ENCODE measurements at regions not wholly inside any gene's neighbourhood (a gene's known extent, or its start where the extent isn't known, plus 50 kb on each side); places are given as distances from the start of the nearest gene placed in this dataset.

- no peak for DNase-seq (ENCODE audit: low read depth in 3 of 3, low spot score in 2 of 3)
Observed at GRCh38 chr9:99607842-99608448, 213.7 kb upstream of the NR4A3 start.

GRCh38 chr9:99614341-99614740, 207.3 kb upstream of the NR4A3 start:
- DNase-seq (ENCODE audit: low read depth in 3 of 3, low spot score in 2 of 3): no peak

- DNase-seq (ENCODE audit: low read depth in 3 of 3, low spot score in 2 of 3): no peak
Observed at GRCh38 chr9:99621040-99621439, 200.6 kb upstream of the NR4A3 start.

- DNase-seq (ENCODE audit: low read depth in 3 of 3, low spot score in 2 of 3): no peak
Observed at GRCh38 chr9:99622679-99623078, 199.0 kb upstream of the NR4A3 start.

GRCh38 chr9:99623780-99624364, 197.8 kb upstream of the NR4A3 start:
- DNase-seq (ENCODE audit: low read depth in 3 of 3, low spot score in 2 of 3): no peak

GRCh38 chr9:99624499-99625233, 197.0 kb upstream of the NR4A3 start:
- DNase-seq (ENCODE audit: low read depth in 3 of 3, low spot score in 2 of 3): no peak

GRCh38 chr9:99626426-99626825, 195.3 kb upstream of the NR4A3 start:
- no peak for DNase-seq (ENCODE audit: low read depth in 3 of 3, low spot score in 2 of 3)

- DNase-seq (ENCODE audit: low read depth in 3 of 3, low spot score in 2 of 3): no peak
Observed at GRCh38 chr9:99628285-99628684, 193.4 kb upstream of the NR4A3 start.

- no peak for DNase-seq (ENCODE audit: low read depth in 3 of 3, low spot score in 2 of 3)
Observed at GRCh38 chr9:99628849-99629620, 192.7 kb upstream of the NR4A3 start.

GRCh38 chr9:99632349-99633038, 189.2 kb upstream of the NR4A3 start:
- DNase-seq (ENCODE audit: low read depth in 3 of 3, low spot score in 2 of 3): no peak

- no peak for DNase-seq (ENCODE audit: low read depth in 3 of 3, low spot score in 2 of 3)
Observed at GRCh38 chr9:99633265-99633664, 188.4 kb upstream of the NR4A3 start.

GRCh38 chr9:99634186-99634585, 187.5 kb upstream of the NR4A3 start:
- no peak for DNase-seq (ENCODE audit: low read depth in 3 of 3, low spot score in 2 of 3)

- no peak for DNase-seq (ENCODE audit: low read depth in 3 of 3, low spot score in 2 of 3)
Observed at GRCh38 chr9:99635032-99635431, 186.7 kb upstream of the NR4A3 start.

GRCh38 chr9:99637641-99638040, 184.0 kb upstream of the NR4A3 start:
- DNase-seq (ENCODE audit: low read depth in 3 of 3, low spot score in 2 of 3): no peak

- no peak for DNase-seq (ENCODE audit: low read depth in 3 of 3, low spot score in 2 of 3)
Observed at GRCh38 chr9:99638971-99639370, 182.7 kb upstream of the NR4A3 start.

- DNase-seq (ENCODE audit: low read depth in 3 of 3, low spot score in 2 of 3): no peak
Observed at GRCh38 chr9:99647604-99648003, 174.1 kb upstream of the NR4A3 start.

GRCh38 chr9:99650187-99650874, 171.4 kb upstream of the NR4A3 start:
- DNase-seq (ENCODE audit: low read depth in 3 of 3, low spot score in 2 of 3): no peak

GRCh38 chr9:99660191-99660636, 161.5 kb upstream of the NR4A3 start:
- no peak for DNase-seq (ENCODE audit: low read depth in 3 of 3, low spot score in 2 of 3)

GRCh38 chr9:99663297-99663696, 158.4 kb upstream of the NR4A3 start:
- DNase-seq (ENCODE audit: low read depth in 3 of 3, low spot score in 2 of 3): no peak

GRCh38 chr9:99663856-99664255, 157.8 kb upstream of the NR4A3 start:
- no peak for DNase-seq (ENCODE audit: low read depth in 3 of 3, low spot score in 2 of 3)

Measured in right renal cortex interstitium (tissue), 3 donors.